Cardiac fibroblast (primary cell): ENCODE measurements at regions not wholly inside any gene's neighbourhood (a gene's known extent, or its start where the extent isn't known, plus 50 kb on each side); places are given as distances from the start of the nearest gene placed in this dataset.

Source experiments
- DNase-seq, 2 donors: peaks; one replicate each; pipeline versions ENCODE4 v3.0.0 to v3.0.0-alpha.2; 2010; ENCODE audit warnings: low read depth in 2 of 2
- H3K4me3 ChIP-seq, 2 donors: replicated peaks in 1 of 2; 1 replicate in 1 of 2; 2 replicates in 1 of 2; pipeline ENCODE4 v1.5.1; 2011; ENCODE audit warnings: low read depth in 2 of 2, low read length in 2 of 2, mild to moderate bottlenecking in 2 of 2, moderate library complexity in 1 of 2
- CTCF ChIP-seq: IDR thresholded peaks from one replicate; pipeline ENCODE4 v1.5.1; 2011; ENCODE audit warnings: low read depth, mild to moderate bottlenecking, low read length, inconsistent platforms

- no peak overlapping the region for H3K4me3 ChIP-seq
- no peak for TF ChIP-seq CTCF
- DNase-seq: no peak
Observed at GRCh38 chr6:163992056-163992455, 577.5 kb downstream of the QKI start.

- no peak overlapping the region for H3K4me3 ChIP-seq
- no peak for DNase-seq
Observed at GRCh38 chr6:163991321-163991720, 576.8 kb downstream of the QKI start.

GRCh38 chr6:163986313-163986712 lies 571.8 kb downstream of the QKI start:
- no peak overlapping the region for H3K4me3 ChIP-seq
- DNase-seq: peak; percentile 19 to 32
- TF ChIP-seq CTCF: no peak

More at GRCh38 chr6:163991321-163991720, 576.8 kb downstream of the QKI start:
- no peak for TF ChIP-seq CTCF

GRCh38 chr6:163985710-163986109 lies 571.2 kb downstream of the QKI start:
- H3K4me3 ChIP-seq: no peak overlapping the region
- no peak for DNase-seq
- TF ChIP-seq CTCF: no peak

- no peak for TF ChIP-seq CTCF
- no peak overlapping the region for H3K4me3 ChIP-seq
- no peak for DNase-seq
Observed at GRCh38 chr6:163985040-163985439, 570.5 kb downstream of the QKI start.

GRCh38 chr6:163984124-163984936 lies 569.8 kb downstream of the QKI start:
- no peak for DNase-seq
- no peak for TF ChIP-seq CTCF
- H3K4me3 ChIP-seq: no peak overlapping the region

GRCh38 chr6:163983679-163984078 lies 569.2 kb downstream of the QKI start:
- no peak for TF ChIP-seq CTCF
- H3K4me3 ChIP-seq: no peak overlapping the region
- DNase-seq: no peak
